GM10266 (cell line): ENCODE measurements at regions not wholly inside any gene's neighbourhood (a gene's known extent, or its start where the extent isn't known, plus 50 kb on each side); places are given as distances from the start of the nearest gene placed in this dataset.

Source experiments
- DNase-seq: peaks from one replicate; pipeline ENCODE4 v3.0.0; 2012; ENCODE audit errors: extremely low spot score
- CTCF ChIP-seq: IDR thresholded peaks from 2 replicates; pipeline ENCODE4 v1.5.1; 2012; ENCODE audit warnings: mild to moderate bottlenecking, low read depth; ENCODE audit not compliant: control insufficient read depth, insufficient read depth; ENCODE audit errors: missing control alignments

- no peak for TF ChIP-seq CTCF
- no peak for DNase-seq
Measured at GRCh38 chr2:35785564-35785963, 570.0 kb upstream of the CRIM1 start.

- TF ChIP-seq CTCF: no peak
- no peak for DNase-seq
Measured at GRCh38 chr2:35784777-35785176, 570.8 kb upstream of the CRIM1 start.

GRCh38 chr2:35783723-35784122, 571.9 kb upstream of the CRIM1 start:
- no peak for TF ChIP-seq CTCF
- DNase-seq: no peak

- no peak for TF ChIP-seq CTCF
- no peak for DNase-seq
Measured at GRCh38 chr2:35741556-35741955, 614.0 kb upstream of the CRIM1 start.

- no peak for TF ChIP-seq CTCF
- no peak for DNase-seq
Measured at GRCh38 chr2:35731674-35732073, 623.9 kb upstream of the CRIM1 start.

GRCh38 chr2:35714883-35715282, 640.7 kb upstream of the CRIM1 start:
- no peak for DNase-seq
- no peak for TF ChIP-seq CTCF

GRCh38 chr2:35708411-35708923, 647.1 kb upstream of the CRIM1 start:
- TF ChIP-seq CTCF: no peak
- DNase-seq: no peak
